Natural killer cell (primary cell): ENCODE measurements at regions not wholly inside any gene's neighbourhood (a gene's known extent, or its start where the extent isn't known, plus 50 kb on each side); places are given as distances from the start of the nearest gene placed in this dataset.

Experiments used
- ATAC-seq, 3 donors: fragments of 150-1000 bp in 2 of 3; fragments of 200-7000 bp in 1 of 3; cut with Tn5 transposase; 1 replicate in 1 of 3; 2 replicates in 2 of 3; pipeline ENCODE4 v1.10.0; 2021; ENCODE audit warnings: mild to moderate bottlenecking in 2 of 3, moderate library complexity in 2 of 3
- DNase-seq, 2 donors: peaks; one replicate each; pipeline versions ENCODE4 v3.0.0 to v3.0.0-alpha.2; 2013 to 2021; ENCODE audit warnings: mixed read lengths in 1 of 2
- H3K27ac ChIP-seq: one replicate; pipeline ENCODE4 v1.5.1; 2013; ENCODE audit warnings: mild to moderate bottlenecking, low read length
- H3K27me3 ChIP-seq: one replicate; pipeline ENCODE4 v1.6.1; 2013; ENCODE audit warnings: low read length; ENCODE audit not compliant: control insufficient read depth, insufficient read depth
- H3K36me3 ChIP-seq: one replicate; pipeline ENCODE4 v1.6.1; 2013; ENCODE audit warnings: low read length; ENCODE audit not compliant: control insufficient read depth, insufficient read depth
- H3K4me1 ChIP-seq: one replicate; pipeline ENCODE4 v1.6.1; 2013; ENCODE audit warnings: low read length; ENCODE audit not compliant: control insufficient read depth, insufficient read depth
- H3K4me3 ChIP-seq: one replicate; pipeline ENCODE4 v1.5.1; 2013; ENCODE audit warnings: low read length
- H3K9me3 ChIP-seq: one replicate; pipeline ENCODE4 v1.6.1; 2013; ENCODE audit warnings: low read length; ENCODE audit not compliant: control insufficient read depth, insufficient read depth
- H3K27ac Mint-ChIP-seq, 2 donors: one replicate each; pipeline ENCODE4 v1.8.0; 2022; ENCODE audit warnings: mild to moderate bottlenecking in 2 of 2, mixed read lengths in 2 of 2, moderate library complexity in 1 of 2
- H3K27me3 Mint-ChIP-seq, 2 donors: one replicate each; pipeline ENCODE4 v1.8.0; 2022; ENCODE audit warnings: low read depth in 2 of 2, mixed read lengths in 2 of 2
- H3K36me3 Mint-ChIP-seq: one replicate; pipeline ENCODE4 v1.8.0; 2022; ENCODE audit warnings: mixed read lengths
- H3K4me1 Mint-ChIP-seq, 2 donors: one replicate each; pipeline ENCODE4 v1.8.0; 2022; ENCODE audit warnings: mixed read lengths in 2 of 2
- H3K4me3 Mint-ChIP-seq: one replicate; pipeline ENCODE4 v1.8.0; 2022; ENCODE audit warnings: mild to moderate bottlenecking, moderate library complexity, mixed read lengths
- H3K9me3 Mint-ChIP-seq, 2 donors: one replicate each; pipeline ENCODE4 v1.8.0; 2022; ENCODE audit warnings: mixed read lengths in 2 of 2
- WGBS: methylation state at CpG from one replicate; pipeline ENCODE4 v1.1.7; 2013; ENCODE audit warnings: missing lambda C conversion rate; ENCODE audit not compliant: insufficient coverage; 5-methylcytosine and 5-hydroxymethylcytosine counted together
- intact Hi-C: fragments of 100-400 bp; cut with micrococcal nuclease; formaldehyde crosslinking; loops from one replicate; pipeline ENCODE4 v1.14.2; 2022
- TF ChIP-seq, protein P1 (sequence below): fragments of 200-600 bp; IDR thresholded peaks from one replicate; pipeline ENCODE4 v1.8.0; 2022; ENCODE audit warnings: antibody characterized with exemption

DNA sequence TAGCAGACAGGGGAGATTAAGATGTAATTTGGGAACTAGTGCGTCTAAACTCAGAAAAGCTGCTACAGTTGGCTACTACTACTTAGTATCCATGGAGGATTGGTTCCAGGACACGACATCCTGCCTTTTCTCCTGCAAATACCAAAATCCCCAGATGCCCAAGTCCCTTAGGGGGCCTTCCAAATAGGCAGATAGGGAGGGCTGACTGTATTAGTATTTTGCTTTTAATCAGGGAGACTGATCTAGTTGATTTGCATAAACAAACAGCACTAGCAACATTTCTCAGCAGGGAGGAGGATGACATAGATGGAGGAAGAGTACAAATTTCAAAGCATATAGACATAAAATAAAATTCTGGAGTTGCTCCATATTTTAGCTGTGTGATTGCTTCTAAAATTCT, 621.6 kb upstream of the GOT2 start:
- Histone ChIP-seq H3K4me3 (no peak overlapping the region), H3K27me3 (no peaks in the 10 kb centered on the region), H3K27ac (no peak overlapping the region), H3K4me1 (no peaks in the 10 kb centered on the region), H3K36me3 (no peaks in the 10 kb centered on the region), H3K9me3 (no peaks in the 10 kb centered on the region)
- WGBS, result 78% methylated on average over 2 of the region's 2 CpGs
- TF ChIP-seq, protein P1, sequence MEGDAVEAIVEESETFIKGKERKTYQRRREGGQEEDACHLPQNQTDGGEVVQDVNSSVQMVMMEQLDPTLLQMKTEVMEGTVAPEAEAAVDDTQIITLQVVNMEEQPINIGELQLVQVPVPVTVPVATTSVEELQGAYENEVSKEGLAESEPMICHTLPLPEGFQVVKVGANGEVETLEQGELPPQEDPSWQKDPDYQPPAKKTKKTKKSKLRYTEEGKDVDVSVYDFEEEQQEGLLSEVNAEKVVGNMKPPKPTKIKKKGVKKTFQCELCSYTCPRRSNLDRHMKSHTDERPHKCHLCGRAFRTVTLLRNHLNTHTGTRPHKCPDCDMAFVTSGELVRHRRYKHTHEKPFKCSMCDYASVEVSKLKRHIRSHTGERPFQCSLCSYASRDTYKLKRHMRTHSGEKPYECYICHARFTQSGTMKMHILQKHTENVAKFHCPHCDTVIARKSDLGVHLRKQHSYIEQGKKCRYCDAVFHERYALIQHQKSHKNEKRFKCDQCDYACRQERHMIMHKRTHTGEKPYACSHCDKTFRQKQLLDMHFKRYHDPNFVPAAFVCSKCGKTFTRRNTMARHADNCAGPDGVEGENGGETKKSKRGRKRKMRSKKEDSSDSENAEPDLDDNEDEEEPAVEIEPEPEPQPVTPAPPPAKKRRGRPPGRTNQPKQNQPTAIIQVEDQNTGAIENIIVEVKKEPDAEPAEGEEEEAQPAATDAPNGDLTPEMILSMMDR, result no peak
- Mint-ChIP-seq H3K27me3 (no peaks in the 10 kb centered on the region), H3K36me3 (no peaks in the 10 kb centered on the region), H3K4me3 (no peak overlapping the region), H3K27ac (no peak overlapping the region), H3K4me1 (no peaks in the 10 kb centered on the region), H3K9me3 (peaks cover 0 to 5% of the 10 kb centered on the region in 2 donors)
- DNase-seq, result no peak
- ATAC-seq, result no peak
- intact Hi-C loops, result no loop called here

DNA sequence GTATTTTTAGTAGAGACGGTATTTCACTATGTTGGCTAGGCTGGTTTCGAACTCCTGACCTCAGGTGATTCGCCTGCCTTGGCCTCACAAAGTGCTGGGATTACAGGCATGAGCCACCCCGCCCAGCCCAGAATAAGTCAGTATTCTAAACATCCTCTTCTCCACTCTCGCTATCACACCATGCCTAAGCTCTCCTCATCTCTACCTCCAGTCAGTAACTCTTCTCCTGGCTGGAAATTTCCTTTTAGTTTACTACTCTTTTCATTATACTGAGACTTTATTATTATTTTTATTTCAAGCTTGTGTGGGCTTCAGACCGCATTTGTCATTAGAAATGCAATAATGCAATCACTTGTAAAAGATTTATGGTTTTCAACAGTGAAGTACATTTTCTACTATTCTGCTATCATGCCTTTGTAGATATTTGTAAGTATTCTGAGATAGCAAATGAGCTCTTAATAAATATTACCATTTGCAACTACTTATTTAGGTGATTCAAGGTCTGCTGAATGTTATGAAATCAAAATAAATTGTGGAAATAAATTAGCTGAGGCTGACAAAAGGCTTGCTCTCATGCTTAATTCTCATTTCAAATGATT, 617.3 kb upstream of the GOT2 start:
- ATAC-seq (no peak), DNase-seq (no peak)
- Histone ChIP-seq H3K4me1 (no peaks in the 10 kb centered on the region), H3K36me3 (no peaks in the 10 kb centered on the region), H3K9me3 (no peaks in the 10 kb centered on the region), H3K27ac (no peak overlapping the region), H3K27me3 (no peaks in the 10 kb centered on the region), H3K4me3 (no peak overlapping the region)
- Mint-ChIP-seq H3K27ac (no peak overlapping the region), H3K9me3 (peaks cover 0 to 11% of the 10 kb centered on the region in 2 donors), H3K36me3 (no peaks in the 10 kb centered on the region), H3K4me3 (no peak overlapping the region), H3K27me3 (no peaks in the 10 kb centered on the region), H3K4me1 (no peaks in the 10 kb centered on the region)
- 94% methylated on average over 5 of the region's 6 CpGs for WGBS
- intact Hi-C loops, result no loop called here
- TF ChIP-seq, protein P1, result no peak

DNA sequence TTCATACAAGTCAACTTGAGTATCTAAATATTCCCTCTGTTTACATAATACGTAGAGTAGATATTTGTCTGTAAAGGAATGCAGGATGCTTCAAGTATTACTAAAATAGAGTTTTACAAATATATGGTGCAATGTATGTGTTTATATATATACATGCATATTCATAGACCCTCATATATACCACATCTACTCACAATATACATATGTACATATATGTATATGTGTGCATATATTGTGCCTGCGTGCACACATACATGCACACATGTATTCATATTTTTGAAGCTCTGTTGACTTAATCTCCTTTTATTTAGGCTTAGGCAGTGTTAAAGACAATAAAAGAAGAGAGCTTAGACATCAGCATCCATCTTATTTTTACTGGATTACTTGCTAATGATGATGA, 616.6 kb upstream of the GOT2 start:
- Histone ChIP-seq H3K27ac (no peak overlapping the region), H3K9me3 (no peaks in the 10 kb centered on the region), H3K4me3 (no peak overlapping the region), H3K4me1 (no peaks in the 10 kb centered on the region), H3K36me3 (no peaks in the 10 kb centered on the region), H3K27me3 (no peaks in the 10 kb centered on the region)
- Mint-ChIP-seq H3K9me3 (peaks cover 0 to 11% of the 10 kb centered on the region in 2 donors), H3K27me3 (no peaks in the 10 kb centered on the region), H3K4me3 (no peak overlapping the region), H3K27ac (no peak overlapping the region), H3K4me1 (no peaks in the 10 kb centered on the region), H3K36me3 (no peaks in the 10 kb centered on the region)
- ATAC-seq (no peak), DNase-seq (no peak)
- WGBS, result no CpG with 5 or more reads among the region's 2 CpGs
- intact Hi-C loops, result no loop called here
- TF ChIP-seq, protein P1, result no peak

DNA sequence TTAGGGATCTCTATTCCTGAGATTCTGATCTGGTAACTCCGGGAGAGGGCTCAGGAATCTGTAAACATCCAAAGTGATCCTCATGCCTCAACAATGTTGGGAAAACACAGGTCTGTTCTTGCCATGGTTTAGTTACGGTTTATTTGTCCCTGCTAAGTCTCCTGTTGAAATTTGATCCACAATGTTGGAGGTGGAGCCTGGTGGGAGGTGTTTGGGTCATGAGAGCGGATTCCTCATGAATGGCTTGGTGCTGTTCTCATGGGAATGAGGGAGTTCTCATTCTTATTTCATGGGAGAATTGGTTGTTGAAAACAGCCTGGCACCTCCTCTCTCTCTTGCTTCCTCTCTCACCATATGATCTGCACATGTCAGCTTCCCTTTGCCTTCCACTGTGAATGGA, 608.6 kb upstream of the GOT2 start:
- Mint-ChIP-seq H3K27me3 (no peaks in the 10 kb centered on the region), H3K9me3 (peaks cover 0 to 8% of the 10 kb centered on the region in 2 donors), H3K4me1 (no peaks in the 10 kb centered on the region), H3K27ac (no peak overlapping the region), H3K4me3 (no peak overlapping the region), H3K36me3 (no peaks in the 10 kb centered on the region)
- WGBS, result 81% methylated on average over 3 of the region's 3 CpGs
- ATAC-seq, result no peak
- H3K36me3 ChIP-seq, result no peaks in the 10 kb centered on the region
- no peak overlapping the region for H3K27ac ChIP-seq
- no peak for DNase-seq
- no peaks in the 10 kb centered on the region for H3K27me3 ChIP-seq
- no peaks in the 10 kb centered on the region for H3K9me3 ChIP-seq
- intact Hi-C loops, result no loop called here
- no peaks in the 10 kb centered on the region for H3K4me1 ChIP-seq
- H3K4me3 ChIP-seq, result no peak overlapping the region
- TF ChIP-seq, protein P1, result no peak
